ENCODE measurements at regions not wholly inside any gene's neighbourhood (a gene's known extent, or its start where the extent isn't known, plus 50 kb on each side); places are given as distances from the start of the nearest gene placed in this dataset.
"Not testable (repeated sequence)": the region's sequence is repeated elsewhere in the genome, so short reads cannot be mapped to it uniquely, and the experiment has no call there.

DNA sequence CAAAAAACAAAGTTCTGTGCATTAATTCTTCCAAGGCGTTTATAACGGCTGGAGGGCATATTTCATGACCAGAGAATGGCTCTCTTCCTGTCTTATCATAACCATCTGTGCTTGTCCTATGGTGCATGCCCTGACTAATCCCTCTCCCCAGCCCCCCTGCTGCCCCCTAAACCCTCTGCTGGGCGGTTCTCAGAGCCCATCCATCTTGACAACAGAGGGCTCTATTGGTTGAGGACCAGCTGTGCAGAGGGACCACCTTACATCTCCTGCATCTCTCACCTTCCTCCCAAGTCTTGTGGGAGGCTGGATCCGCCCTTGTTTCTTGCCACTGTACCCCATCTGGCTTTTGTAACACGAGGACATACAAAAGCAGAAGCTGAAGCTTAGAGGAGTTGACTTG is 282.1 kb downstream of the MIAT start:
- 0 to 82% (median 20%) methylated on average over 1 to 2 of the region's 5 CpGs; no CpG with 5 or more reads in 6 of the 10 experiments for WGBS, 10 experiments
- ATAC-seq (replicated peaks in 6 of 8) = peak in 1 of 8 experiments; percentile 59
- in situ Hi-C loops (cut with MboI; ENCODE audit: low pct_unique_long_range_greater_than_20kb in 2 of 9, low sequenced_read_pairs in 9 of 9, unreplicated experiment in 9 of 9) = no loop called here
- H3K4me3 ChIP-seq = no peak overlapping the region
- H3K4me1 ChIP-seq (replicated peaks in 1 of 2) = peaks cover 10 to 38% of the 10 kb centered on the region in 2 donors
- H3K27ac ChIP-seq = no peak overlapping the region

- WGBS, 10 experiments = 27 to 90% (median 54%) methylated on average over 3 to 9 of the region's 14 CpGs; no CpG with 5 or more reads in 1 of the 10 experiments
- in situ Hi-C loops (cut with MboI; ENCODE audit: low pct_unique_long_range_greater_than_20kb in 2 of 9, low sequenced_read_pairs in 9 of 9, unreplicated experiment in 9 of 9) = no loop called here
- Histone ChIP-seq H3K4me1 (replicated peaks in 1 of 2) (peaks cover 10 to 38% of the 10 kb centered on the region in 2 donors), H3K4me3 (no peak overlapping the region), H3K27ac (peak overlapping the region; percentile 3 to 44)
- ATAC-seq (replicated peaks in 6 of 8) = peak in 6 of 8 experiments; percentile 44 to 67 (median 63)
Measured at GRCh38 chr22:26941896-26942636, 284.7 kb downstream of the MIAT start.

GRCh38 chr22:26942637-26942957 is 285.2 kb downstream of the MIAT start:
- H3K4me3 ChIP-seq = no peak overlapping the region
- in situ Hi-C loops (cut with MboI; ENCODE audit: low pct_unique_long_range_greater_than_20kb in 2 of 9, low sequenced_read_pairs in 9 of 9, unreplicated experiment in 9 of 9) = no loop called here
- H3K4me1 ChIP-seq (replicated peaks in 1 of 2) = peaks cover 10 to 38% of the 10 kb centered on the region in 2 donors
- ATAC-seq (replicated peaks in 6 of 8) = peak in 1 of 8 experiments; percentile 62
- H3K27ac ChIP-seq = peak overlapping the region in 1 of 2 donors; percentile 44
- WGBS, 10 experiments = 8 to 100% (median 82%) methylated on average over 1 to 4 of the region's 4 CpGs; no CpG with 5 or more reads in 3 of the 10 experiments

DNA sequence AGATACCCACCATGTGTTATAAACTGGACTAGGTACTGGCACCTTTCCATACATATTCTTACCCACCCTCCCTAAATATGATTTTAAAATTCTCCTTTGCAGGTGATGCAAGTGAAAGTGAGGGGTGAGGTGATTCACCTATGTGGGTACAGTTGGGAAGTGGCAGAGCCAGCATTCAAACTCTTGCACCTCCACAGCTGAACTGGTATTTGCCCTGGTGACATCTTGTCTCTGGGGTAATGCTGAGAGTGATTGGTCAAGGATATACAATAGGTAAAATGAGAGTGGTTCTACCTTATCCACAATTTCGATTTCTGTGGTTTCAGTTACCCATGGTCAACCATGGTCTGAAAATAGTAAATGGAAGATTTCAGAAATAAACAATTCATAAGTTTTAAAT is 288.2 kb downstream of the MIAT start:
- ATAC-seq (replicated peaks in 6 of 8) = no peak
- H3K4me1 ChIP-seq (replicated peaks in 1 of 2) = peaks cover 10 to 31% of the 10 kb centered on the region in 2 donors
- H3K27ac ChIP-seq = no peak overlapping the region
- no peak overlapping the region for H3K4me3 ChIP-seq
- 0 to 100% (median 61%) methylated on average over 1 of the region's 1 CpG; no CpG with 5 or more reads in 4 of the 10 experiments for WGBS, 10 experiments
- in situ Hi-C loops (cut with MboI; ENCODE audit: low pct_unique_long_range_greater_than_20kb in 2 of 9, low sequenced_read_pairs in 9 of 9, unreplicated experiment in 9 of 9) = no loop called here

- H3K27ac ChIP-seq = no peak overlapping the region
- in situ Hi-C loops (cut with MboI; ENCODE audit: low pct_unique_long_range_greater_than_20kb in 2 of 9, low sequenced_read_pairs in 9 of 9, unreplicated experiment in 9 of 9) = no loop called here
- peak in 1 of 8 experiments; percentile 54 for ATAC-seq (replicated peaks in 6 of 8)
- peaks cover 20 to 21% of the 10 kb centered on the region in 2 donors for H3K4me1 ChIP-seq (replicated peaks in 1 of 2)
- WGBS, 10 experiments = 40 to 100% (median 90%) methylated on average over 1 to 3 of the region's 3 CpGs; no CpG with 5 or more reads in 5 of the 10 experiments
- no peak overlapping the region for H3K4me3 ChIP-seq
Measured at GRCh38 chr22:26949193-26949592, 291.8 kb downstream of the MIAT start.

- H3K4me3 ChIP-seq; ATAC-seq (replicated peaks in 6 of 8); in situ Hi-C loops (cut with MboI; ENCODE audit: low pct_unique_long_range_greater_than_20kb in 2 of 9, low sequenced_read_pairs in 9 of 9, unreplicated experiment in 9 of 9); H3K27ac ChIP-seq: not testable (repeated sequence)
- H3K4me1 ChIP-seq (replicated peaks in 1 of 2) = peaks cover 24 to 27% of the 10 kb centered on the region in 2 donors
- WGBS, 10 experiments = 74 to 100% (median 92%) methylated on average over 2 to 3 of the region's 3 CpGs; no CpG with 5 or more reads in 3 of the 10 experiments
Measured at GRCh38 chr22:26951139-26951538, 293.8 kb downstream of the MIAT start.

GRCh38 chr22:26952004-26952403 is 294.6 kb downstream of the MIAT start:
- 25 to 100% (median 54%) methylated on average over 1 to 4 of the region's 4 CpGs for WGBS, 10 experiments
- Histone ChIP-seq H3K4me1 (replicated peaks in 1 of 2) (peaks cover 31 to 35% of the 10 kb centered on the region in 2 donors), H3K27ac (no peak overlapping the region), H3K4me3 (no peak overlapping the region)
- no peak for ATAC-seq (replicated peaks in 6 of 8)
- in situ Hi-C loops (cut with MboI; ENCODE audit: low pct_unique_long_range_greater_than_20kb in 2 of 9, low sequenced_read_pairs in 9 of 9, unreplicated experiment in 9 of 9) = no loop called here

DNA sequence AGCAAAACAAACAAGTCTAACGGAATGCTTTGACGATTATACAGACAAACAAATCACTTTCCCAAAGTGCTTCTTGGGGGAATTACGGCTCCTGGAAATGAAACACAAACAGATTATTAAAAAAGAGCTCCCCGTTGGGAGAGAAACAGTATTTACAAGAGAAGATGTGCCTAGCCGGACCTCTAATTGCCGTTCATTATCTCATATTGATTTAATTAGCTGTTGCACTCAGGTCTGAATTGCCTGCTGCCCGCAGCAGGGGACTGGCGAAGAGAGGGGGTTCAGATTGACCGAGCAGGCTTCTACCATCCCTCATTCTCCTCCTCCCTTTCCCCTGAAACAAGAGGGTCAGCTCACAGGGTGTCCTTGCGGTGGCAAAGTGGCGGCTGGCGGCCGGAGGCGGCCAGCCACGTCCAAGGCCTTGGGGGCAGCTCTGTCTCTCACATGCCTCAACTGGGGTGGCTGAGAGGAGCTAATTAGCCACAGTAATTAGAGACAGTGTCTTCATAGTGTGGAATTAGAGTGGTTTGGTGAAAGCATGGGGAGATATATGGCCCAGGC is 295.1 kb downstream of the MIAT start:
- in situ Hi-C loops (cut with MboI; ENCODE audit: low pct_unique_long_range_greater_than_20kb in 2 of 9, low sequenced_read_pairs in 9 of 9, unreplicated experiment in 9 of 9) = no loop called here
- H3K27ac ChIP-seq = peak overlapping the region in 1 of 2 donors; percentile 42
- H3K4me1 ChIP-seq (replicated peaks in 1 of 2) = peaks cover 33 to 37% of the 10 kb centered on the region in 2 donors
- ATAC-seq (replicated peaks in 6 of 8) = peak in 5 of 8 experiments; percentile 32 to 59 (median 54)
- WGBS, 10 experiments = 10 to 52% (median 41%) methylated on average over 2 to 8 of the region's 15 CpGs
- no peak overlapping the region for H3K4me3 ChIP-seq

DNA sequence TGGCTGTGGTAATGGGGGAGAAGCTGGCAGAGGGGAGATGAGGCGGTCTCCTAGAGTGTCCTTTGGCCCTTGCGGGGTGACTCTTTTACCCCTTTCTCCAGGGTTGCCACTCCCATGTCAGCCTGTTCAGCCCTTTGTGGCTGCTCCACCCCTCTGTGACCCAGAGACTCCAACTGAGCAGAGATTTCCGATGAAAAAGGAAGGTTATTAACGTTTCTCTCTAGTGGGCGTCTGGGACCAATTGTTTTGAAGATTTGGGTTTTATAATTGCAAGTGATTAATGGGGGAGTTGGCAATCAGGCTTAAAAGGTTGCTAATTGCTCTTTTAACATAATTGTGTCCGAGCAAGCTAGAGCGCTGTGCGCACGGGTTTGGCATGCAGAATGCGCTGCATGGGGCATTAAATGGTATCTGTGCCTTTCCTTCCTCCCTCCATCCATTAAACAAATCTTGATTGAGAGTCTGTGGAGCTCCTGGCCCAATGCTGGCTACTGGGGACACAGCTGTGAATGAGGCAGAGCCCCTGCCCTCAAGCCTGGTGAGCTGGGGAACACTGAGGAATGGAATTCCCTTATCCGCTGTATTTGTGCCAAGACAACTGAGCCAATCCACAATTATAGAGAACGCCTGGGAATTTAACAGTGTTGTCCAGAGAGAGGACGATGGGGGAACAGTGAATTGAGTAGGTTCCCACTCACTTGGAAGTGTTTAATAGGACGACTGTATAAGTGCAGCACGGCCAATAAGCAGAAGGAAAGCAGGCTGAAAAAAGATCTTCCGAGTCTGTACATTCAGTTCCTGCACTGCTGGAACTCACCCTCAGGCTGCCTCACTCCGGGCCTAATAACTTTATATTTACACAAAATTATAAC is 295.9 kb downstream of the MIAT start:
- no peak overlapping the region for H3K4me3 ChIP-seq

DNA sequence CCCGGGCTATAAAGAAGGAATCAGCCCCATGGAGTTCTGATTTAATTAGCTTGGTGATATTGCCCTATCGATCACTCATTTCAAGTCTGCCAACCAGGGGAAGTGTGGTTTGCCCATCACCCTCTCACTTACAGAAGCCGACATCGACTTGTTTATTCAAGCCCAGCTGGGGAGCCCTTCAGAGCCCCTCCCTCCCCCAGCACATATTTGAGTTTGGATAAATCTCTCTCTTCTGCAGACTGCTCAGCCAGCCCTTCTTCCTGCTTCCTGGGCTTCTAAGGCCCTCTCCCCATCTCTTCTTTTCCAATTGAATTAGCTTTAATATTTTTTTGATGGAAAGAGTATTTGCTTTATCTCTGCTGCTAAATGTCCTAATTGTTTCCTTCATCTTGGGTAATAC is 299.0 kb downstream of the MIAT start:
- in situ Hi-C loops (cut with MboI; ENCODE audit: low pct_unique_long_range_greater_than_20kb in 2 of 9, low sequenced_read_pairs in 9 of 9, unreplicated experiment in 9 of 9) = no loop called here
- WGBS, 10 experiments = 0 to 79% (median 10%) methylated on average over 1 to 4 of the region's 4 CpGs; no CpG with 5 or more reads in 3 of the 10 experiments
- Histone ChIP-seq H3K27ac (no peak overlapping the region), H3K4me1 (replicated peaks in 1 of 2) (peaks cover 36 to 37% of the 10 kb centered on the region in 2 donors), H3K4me3 (no peak overlapping the region)
- ATAC-seq (replicated peaks in 6 of 8) = peak in 1 of 8 experiments; percentile 38

More for the DNA sequence above, 295.9 kb downstream of the MIAT start:
- Histone ChIP-seq H3K4me1 (replicated peaks in 1 of 2) (peaks cover 33 to 37% of the 10 kb centered on the region in 2 donors), H3K27ac (peak overlapping the region; percentile 14 to 42)
- 0 to 36% (median 18%) methylated on average over 1 to 13 of the region's 17 CpGs; no CpG with 5 or more reads in 3 of the 10 experiments for WGBS, 10 experiments
- ATAC-seq (replicated peaks in 6 of 8) = peak in 5 of 8 experiments; percentile 74 to 85 (median 81)
- in situ Hi-C loops (cut with MboI; ENCODE audit: low pct_unique_long_range_greater_than_20kb in 2 of 9, low sequenced_read_pairs in 9 of 9, unreplicated experiment in 9 of 9) = no loop called here

DNA sequence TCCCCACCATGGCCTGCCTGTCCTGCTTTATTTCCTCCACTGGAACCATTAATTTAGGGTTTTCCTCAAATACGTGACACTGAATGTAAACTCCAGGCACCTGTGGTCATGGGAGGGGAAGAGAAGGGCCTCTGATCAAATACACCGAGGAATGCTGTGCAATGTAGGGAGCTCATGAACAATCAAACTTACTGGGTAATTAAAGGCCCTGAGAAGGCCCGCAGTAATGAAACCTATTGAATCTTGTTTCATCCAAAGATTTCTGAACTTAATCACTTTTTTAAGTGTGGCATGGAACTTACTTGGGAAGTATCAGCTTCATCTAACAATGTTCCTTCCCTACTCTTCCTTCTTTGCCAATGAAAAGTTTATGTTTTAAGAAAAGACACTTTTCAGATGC is 299.8 kb downstream of the MIAT start:
- no peak overlapping the region for H3K4me3 ChIP-seq
- H3K27ac ChIP-seq = no peak overlapping the region
- WGBS, 10 experiments = 57 to 100% (median 86%) methylated on average over 1 to 3 of the region's 3 CpGs; no CpG with 5 or more reads in 1 of the 10 experiments
- in situ Hi-C loops (cut with MboI; ENCODE audit: low pct_unique_long_range_greater_than_20kb in 2 of 9, low sequenced_read_pairs in 9 of 9, unreplicated experiment in 9 of 9) = no loop called here
- ATAC-seq (replicated peaks in 6 of 8) = no peak
- peaks cover 36% of the 10 kb centered on the region in 2 donors for H3K4me1 ChIP-seq (replicated peaks in 1 of 2)

DNA sequence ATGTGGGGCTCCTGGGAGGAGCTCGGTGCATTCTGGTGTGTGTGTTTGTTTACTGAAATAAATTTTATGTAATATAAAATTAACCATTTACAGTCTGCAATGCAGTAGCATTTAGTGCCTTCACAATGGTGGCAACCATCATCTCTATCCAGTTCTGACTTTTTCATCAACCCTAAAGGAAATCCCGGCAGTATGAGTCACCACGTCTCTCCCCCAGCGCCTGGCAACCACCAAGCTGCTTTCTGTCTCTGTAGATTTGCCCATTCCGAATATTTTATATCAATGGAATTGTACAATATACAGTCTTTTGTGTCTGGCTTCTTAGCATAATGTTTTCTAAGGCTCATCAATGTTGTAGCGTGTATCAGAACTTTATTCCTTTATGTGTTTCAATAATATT is 300.5 kb downstream of the MIAT start:
- Histone ChIP-seq H3K4me1 (replicated peaks in 1 of 2) (peaks cover 29% of the 10 kb centered on the region in 2 donors), H3K4me3 (no peak overlapping the region), H3K27ac (no peak overlapping the region)
- peak in 1 of 8 experiments; percentile 56 for ATAC-seq (replicated peaks in 6 of 8)
- 48 to 100% (median 78%) methylated on average over 2 to 5 of the region's 6 CpGs; no CpG with 5 or more reads in 2 of the 10 experiments for WGBS, 10 experiments
- in situ Hi-C loops (cut with MboI; ENCODE audit: low pct_unique_long_range_greater_than_20kb in 2 of 9, low sequenced_read_pairs in 9 of 9, unreplicated experiment in 9 of 9) = no loop called here

- Histone ChIP-seq H3K27ac (no peak overlapping the region), H3K4me3 (no peak overlapping the region), H3K4me1 (replicated peaks in 1 of 2) (peaks cover 24% of the 10 kb centered on the region in 2 donors)
- in situ Hi-C loops (cut with MboI; ENCODE audit: low pct_unique_long_range_greater_than_20kb in 2 of 9, low sequenced_read_pairs in 9 of 9, unreplicated experiment in 9 of 9) = no loop called here
- 40 to 88% (median 75%) methylated on average over 1 of the region's 1 CpG; no CpG with 5 or more reads in 5 of the 10 experiments for WGBS, 10 experiments
- ATAC-seq (replicated peaks in 6 of 8) = no peak
Measured at GRCh38 chr22:26958378-26958777, 301.0 kb downstream of the MIAT start.

Measured in motor neuron (in vitro differentiated cells).